ENCODE measurements at regions not wholly inside any gene's neighbourhood (a gene's known extent, or its start where the extent isn't known, plus 50 kb on each side); places are given as distances from the start of the nearest gene placed in this dataset.
"Not testable (repeated sequence)": the region's sequence is repeated elsewhere in the genome, so short reads cannot be mapped to it uniquely, and the experiment has no call there.

GRCh38 chr18:8912348-8913326 lies 189.9 kb upstream of the NDUFV2 start:
- DNase-seq (ENCODE audit: insufficient read length, low spot score) = no peak
- no peak for FAIRE-seq

- DNase-seq (ENCODE audit: insufficient read length, low spot score); FAIRE-seq: not testable (repeated sequence)
These were observed 188.7 kb upstream of the NDUFV2 start for GRCh38 chr18:8913606-8914403.

- FAIRE-seq; DNase-seq (ENCODE audit: insufficient read length, low spot score): not testable (repeated sequence)
These were observed 187.9 kb upstream of the NDUFV2 start for GRCh38 chr18:8914404-8915264.

- not testable (repeated sequence) for FAIRE-seq; DNase-seq (ENCODE audit: insufficient read length, low spot score)
These were observed 181.4 kb upstream of the NDUFV2 start for GRCh38 chr18:8920856-8921787.

GRCh38 chr18:8926464-8926863 lies 176.0 kb upstream of the NDUFV2 start:
- no peak for DNase-seq (ENCODE audit: insufficient read length, low spot score)
- FAIRE-seq = no peak

- DNase-seq (ENCODE audit: insufficient read length, low spot score) (no peak), FAIRE-seq (no peak)
These were observed 174.5 kb upstream of the NDUFV2 start for GRCh38 chr18:8928044-8928443.

- no peak for DNase-seq (ENCODE audit: insufficient read length, low spot score)
- no peak for FAIRE-seq
These were observed 173.4 kb upstream of the NDUFV2 start for GRCh38 chr18:8928847-8929780.

GRCh38 chr18:8930990-8931616 lies 171.4 kb upstream of the NDUFV2 start:
- DNase-seq (ENCODE audit: insufficient read length, low spot score) (no peak), FAIRE-seq (no peak)

GRCh38 chr18:8932866-8933265 lies 169.6 kb upstream of the NDUFV2 start:
- DNase-seq (ENCODE audit: insufficient read length, low spot score) (no peak), FAIRE-seq (no peak)

GRCh38 chr18:8933714-8934284 lies 168.7 kb upstream of the NDUFV2 start:
- no peak for DNase-seq (ENCODE audit: insufficient read length, low spot score)
- no peak for FAIRE-seq

GRCh38 chr18:8935346-8935745 lies 167.2 kb upstream of the NDUFV2 start:
- not testable (repeated sequence) for DNase-seq (ENCODE audit: insufficient read length, low spot score); FAIRE-seq

GRCh38 chr18:8936619-8937018 lies 165.9 kb upstream of the NDUFV2 start:
- DNase-seq (ENCODE audit: insufficient read length, low spot score) (no peak), FAIRE-seq (no peak)

GRCh38 chr18:8937160-8938094 lies 165.1 kb upstream of the NDUFV2 start:
- FAIRE-seq (no peak), DNase-seq (ENCODE audit: insufficient read length, low spot score) (no peak)

GRCh38 chr18:8938817-8939216 lies 163.7 kb upstream of the NDUFV2 start:
- DNase-seq (ENCODE audit: insufficient read length, low spot score) (no peak), FAIRE-seq (no peak)

- DNase-seq (ENCODE audit: insufficient read length, low spot score) (no peak), FAIRE-seq (no peak)
These were observed 160.2 kb upstream of the NDUFV2 start for GRCh38 chr18:8942021-8942908.

All from HTR-8/SVneo (cell line).